Activated naive CD4-positive, alpha-beta T cell treated with anti-CD3 and anti-CD28 coated beads, Interleukin-2, amount 10 ng/mL, durations not matched to agents 7 days and 5 days (primary cell): ENCODE measurements at regions not wholly inside any gene's neighbourhood (a gene's known extent, or its start where the extent isn't known, plus 50 kb on each side); places are given as distances from the start of the nearest gene placed in this dataset.

ENCODE experiments used
- CTCF ChIA-PET: fragments of 350-600 bp; sonication (Branson Sonifier 250); formaldehyde crosslinking; loops from one replicate; lab custom pipeline; 2021; ENCODE audit warnings: antibody characterized with exemption; lab: Charles Lee
- DNase-seq: peaks from one replicate; pipeline ENCODE4 v3.0.0-alpha.2; 2020
- H3K27ac Mint-ChIP-seq: one replicate; pipeline ENCODE4 v1.8.0; 2021; ENCODE audit warnings: mild to moderate bottlenecking, moderate library complexity, mixed read lengths
- H3K27me3 Mint-ChIP-seq: one replicate; pipeline ENCODE4 v1.8.0; 2021; ENCODE audit warnings: mild to moderate bottlenecking, mixed read lengths
- H3K36me3 Mint-ChIP-seq: one replicate; pipeline ENCODE4 v1.8.0; 2021; ENCODE audit warnings: mixed read lengths
- H3K4me1 Mint-ChIP-seq: one replicate; pipeline ENCODE4 v1.8.0; 2021; ENCODE audit warnings: mixed read lengths
- H3K4me3 Mint-ChIP-seq: one replicate; pipeline ENCODE4 v1.8.0; 2021; ENCODE audit warnings: mild to moderate bottlenecking, moderate library complexity, mixed read lengths
- H3K9me3 Mint-ChIP-seq: one replicate; pipeline ENCODE4 v1.8.0; 2021; ENCODE audit warnings: mixed read lengths

- H3K4me3 Mint-ChIP-seq = no peak overlapping the region
- H3K9me3 Mint-ChIP-seq = peaks cover 3% of the 10 kb centered on the region
- no peaks in the 10 kb centered on the region for H3K36me3 Mint-ChIP-seq
- no peak overlapping the region for H3K27ac Mint-ChIP-seq
- CTCF ChIA-PET = no interaction called here
- no peaks in the 10 kb centered on the region for H3K4me1 Mint-ChIP-seq
- DNase-seq = no peak
- no peaks in the 10 kb centered on the region for H3K27me3 Mint-ChIP-seq
Measured at GRCh38 chr3:117107946-117108345, 398.4 kb downstream of the TUSC7 start.

DNA sequence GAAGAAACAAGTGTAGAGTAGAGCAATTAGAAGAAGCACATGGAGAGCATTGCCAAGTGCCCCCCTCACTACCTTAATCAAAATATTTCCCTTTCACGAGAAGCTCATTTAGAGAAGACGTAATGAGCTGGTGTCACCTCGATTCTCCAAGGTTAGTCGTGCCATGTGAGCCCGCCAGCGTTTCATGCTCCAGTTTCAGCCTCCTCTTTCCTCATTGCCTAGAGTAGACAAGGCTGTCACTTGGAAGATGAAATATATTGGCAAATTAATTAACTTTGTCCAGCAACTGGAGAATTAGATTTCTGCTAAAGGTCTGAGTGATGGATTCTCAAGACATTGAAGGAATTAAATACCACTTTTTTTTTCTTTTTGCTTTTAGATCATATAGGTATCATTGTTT is 399.6 kb downstream of the TUSC7 start:
- H3K4me3 Mint-ChIP-seq = no peak overlapping the region
- no peak overlapping the region for H3K27ac Mint-ChIP-seq
- H3K9me3 Mint-ChIP-seq = peaks cover 3% of the 10 kb centered on the region
- no peaks in the 10 kb centered on the region for H3K36me3 Mint-ChIP-seq
- no peaks in the 10 kb centered on the region for H3K4me1 Mint-ChIP-seq
- no peaks in the 10 kb centered on the region for H3K27me3 Mint-ChIP-seq
- CTCF ChIA-PET = no interaction called here
- no peak for DNase-seq

GRCh38 chr3:117114517-117115265 is 405.1 kb downstream of the TUSC7 start:
- Mint-ChIP-seq H3K27me3 (no peaks in the 10 kb centered on the region), H3K4me3 (no peak overlapping the region), H3K9me3 (peaks cover 2% of the 10 kb centered on the region), H3K4me1 (no peaks in the 10 kb centered on the region), H3K36me3 (no peaks in the 10 kb centered on the region), H3K27ac (no peak overlapping the region)
- CTCF ChIA-PET = no interaction called here
- DNase-seq = no peak

- no peaks in the 10 kb centered on the region for H3K4me1 Mint-ChIP-seq
- peaks cover 2% of the 10 kb centered on the region for H3K9me3 Mint-ChIP-seq
- DNase-seq = no peak
- no peaks in the 10 kb centered on the region for H3K36me3 Mint-ChIP-seq
- H3K27me3 Mint-ChIP-seq = no peaks in the 10 kb centered on the region
- no peak overlapping the region for H3K27ac Mint-ChIP-seq
- CTCF ChIA-PET = no interaction called here
- no peak overlapping the region for H3K4me3 Mint-ChIP-seq
Measured at GRCh38 chr3:117117188-117117936, 407.8 kb downstream of the TUSC7 start.

DNA sequence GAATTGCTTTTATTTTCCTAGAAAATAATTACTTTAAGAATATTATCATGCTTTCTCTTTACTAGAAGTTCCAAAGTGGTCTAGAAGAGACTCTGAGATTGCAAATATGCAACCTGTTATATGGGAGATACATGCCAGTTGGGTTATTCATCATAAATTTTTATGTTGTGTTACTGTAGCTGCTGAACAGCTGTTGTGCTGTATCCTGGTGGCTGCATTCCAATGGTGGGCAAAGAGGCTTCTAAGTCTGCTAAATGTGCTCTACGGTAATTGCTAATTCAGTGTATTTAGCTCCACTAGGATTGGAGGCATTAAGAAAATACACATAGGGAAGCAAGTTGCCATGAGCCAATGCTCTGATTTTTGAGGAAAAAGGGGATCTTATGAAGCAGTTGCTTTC is 409.0 kb downstream of the TUSC7 start:
- H3K9me3 Mint-ChIP-seq = no peaks in the 10 kb centered on the region
- H3K27me3 Mint-ChIP-seq = no peaks in the 10 kb centered on the region
- no peaks in the 10 kb centered on the region for H3K36me3 Mint-ChIP-seq
- CTCF ChIA-PET = no interaction called here
- H3K4me1 Mint-ChIP-seq = no peaks in the 10 kb centered on the region
- H3K27ac Mint-ChIP-seq = no peak overlapping the region
- no peak overlapping the region for H3K4me3 Mint-ChIP-seq
- no peak for DNase-seq

- CTCF ChIA-PET = no interaction called here
- Mint-ChIP-seq H3K36me3 (no peaks in the 10 kb centered on the region), H3K4me3 (no peak overlapping the region), H3K27ac (no peak overlapping the region), H3K9me3 (no peaks in the 10 kb centered on the region), H3K4me1 (no peaks in the 10 kb centered on the region), H3K27me3 (no peaks in the 10 kb centered on the region)
- no peak for DNase-seq
Measured at GRCh38 chr3:117120014-117120413, 410.4 kb downstream of the TUSC7 start.

- CTCF ChIA-PET = no interaction called here
Measured at GRCh38 chr3:117122609-117123008, 413.0 kb downstream of the TUSC7 start.

GRCh38 chr3:117126460-117126859 is 416.9 kb downstream of the TUSC7 start:
- Mint-ChIP-seq H3K9me3 (no peaks in the 10 kb centered on the region), H3K27ac (no peak overlapping the region), H3K4me3 (no peak overlapping the region), H3K27me3 (no peaks in the 10 kb centered on the region), H3K4me1 (no peaks in the 10 kb centered on the region), H3K36me3 (no peaks in the 10 kb centered on the region)
- DNase-seq = no peak
- CTCF ChIA-PET = no interaction called here

More at GRCh38 chr3:117122609-117123008, 413.0 kb downstream of the TUSC7 start:
- no peak for DNase-seq
- no peaks in the 10 kb centered on the region for H3K4me1 Mint-ChIP-seq
- H3K36me3 Mint-ChIP-seq = no peaks in the 10 kb centered on the region
- H3K9me3 Mint-ChIP-seq = no peaks in the 10 kb centered on the region
- no peaks in the 10 kb centered on the region for H3K27me3 Mint-ChIP-seq
- H3K4me3 Mint-ChIP-seq = no peak overlapping the region
- no peak overlapping the region for H3K27ac Mint-ChIP-seq

GRCh38 chr3:117126946-117127546 is 417.5 kb downstream of the TUSC7 start:
- no peak overlapping the region for H3K4me3 Mint-ChIP-seq
- H3K4me1 Mint-ChIP-seq = no peaks in the 10 kb centered on the region
- H3K27me3 Mint-ChIP-seq = no peaks in the 10 kb centered on the region
- CTCF ChIA-PET = no interaction called here
- no peaks in the 10 kb centered on the region for H3K9me3 Mint-ChIP-seq
- H3K27ac Mint-ChIP-seq = no peak overlapping the region
- DNase-seq = no peak
- H3K36me3 Mint-ChIP-seq = no peaks in the 10 kb centered on the region

- Mint-ChIP-seq H3K4me3 (no peak overlapping the region), H3K27me3 (no peaks in the 10 kb centered on the region), H3K9me3 (no peaks in the 10 kb centered on the region), H3K36me3 (no peaks in the 10 kb centered on the region), H3K4me1 (no peaks in the 10 kb centered on the region), H3K27ac (no peak overlapping the region)
- CTCF ChIA-PET = no interaction called here
- DNase-seq = no peak
Measured at GRCh38 chr3:117128133-117128532, 418.6 kb downstream of the TUSC7 start.

- no peaks in the 10 kb centered on the region for H3K4me1 Mint-ChIP-seq
- CTCF ChIA-PET = no interaction called here
- no peaks in the 10 kb centered on the region for H3K36me3 Mint-ChIP-seq
- no peak overlapping the region for H3K27ac Mint-ChIP-seq
- no peaks in the 10 kb centered on the region for H3K27me3 Mint-ChIP-seq
- DNase-seq = no peak
- no peaks in the 10 kb centered on the region for H3K9me3 Mint-ChIP-seq
- no peak overlapping the region for H3K4me3 Mint-ChIP-seq
Measured at GRCh38 chr3:117128872-117129271, 419.3 kb downstream of the TUSC7 start.

DNA sequence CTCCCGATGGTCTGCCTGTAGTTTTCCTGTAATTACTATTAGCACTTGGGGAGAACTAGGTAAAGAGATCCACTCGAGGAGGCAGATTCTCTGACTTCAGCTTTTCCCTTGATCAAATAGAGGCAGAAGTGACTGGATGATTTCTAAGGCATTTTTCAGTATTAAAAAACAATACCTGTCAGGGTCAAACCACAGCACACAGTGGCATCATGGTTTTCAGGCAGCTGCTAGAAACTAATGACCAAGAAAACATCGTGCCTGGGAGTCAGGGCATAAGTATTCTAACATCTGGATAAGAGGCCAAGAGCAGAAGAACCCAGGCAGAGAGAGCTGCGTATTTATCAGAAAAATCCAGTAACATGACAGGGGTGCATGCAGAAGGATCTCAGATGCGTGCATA is 419.9 kb downstream of the TUSC7 start:
- CTCF ChIA-PET = no interaction called here
- H3K36me3 Mint-ChIP-seq = no peaks in the 10 kb centered on the region
- H3K27me3 Mint-ChIP-seq = no peaks in the 10 kb centered on the region
- no peaks in the 10 kb centered on the region for H3K4me1 Mint-ChIP-seq
- no peak overlapping the region for H3K4me3 Mint-ChIP-seq
- DNase-seq = no peak
- H3K9me3 Mint-ChIP-seq = no peaks in the 10 kb centered on the region
- no peak overlapping the region for H3K27ac Mint-ChIP-seq

DNA sequence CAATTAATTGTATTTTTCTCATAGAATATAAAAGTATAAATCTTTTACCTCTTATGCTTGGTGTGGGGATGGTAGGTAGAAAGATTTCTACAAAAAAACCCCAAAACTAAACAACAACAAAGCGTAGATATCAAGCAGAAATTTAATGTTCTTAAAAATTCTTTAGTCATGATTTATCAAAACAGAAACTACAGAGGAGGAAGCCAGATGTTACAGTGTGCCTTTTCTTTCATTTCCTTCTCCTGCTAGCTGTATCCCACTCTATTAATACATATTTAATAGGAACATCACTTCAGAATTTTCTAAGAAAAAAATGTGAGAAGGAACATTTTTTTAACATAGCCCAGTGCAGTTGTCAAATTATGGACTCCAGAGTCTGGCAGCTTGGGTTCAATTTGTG is 420.6 kb downstream of the TUSC7 start:
- CTCF ChIA-PET = no interaction called here
- Mint-ChIP-seq H3K4me1 (no peaks in the 10 kb centered on the region), H3K36me3 (no peaks in the 10 kb centered on the region), H3K4me3 (no peak overlapping the region), H3K9me3 (no peaks in the 10 kb centered on the region), H3K27me3 (no peaks in the 10 kb centered on the region), H3K27ac (no peak overlapping the region)
- no peak for DNase-seq

- CTCF ChIA-PET = no interaction called here
- Mint-ChIP-seq H3K9me3 (no peaks in the 10 kb centered on the region), H3K4me3 (no peak overlapping the region), H3K36me3 (no peaks in the 10 kb centered on the region), H3K27ac (no peak overlapping the region), H3K4me1 (no peaks in the 10 kb centered on the region), H3K27me3 (no peaks in the 10 kb centered on the region)
- no peak for DNase-seq
Measured at GRCh38 chr3:117131259-117131658, 421.7 kb downstream of the TUSC7 start.

DNA sequence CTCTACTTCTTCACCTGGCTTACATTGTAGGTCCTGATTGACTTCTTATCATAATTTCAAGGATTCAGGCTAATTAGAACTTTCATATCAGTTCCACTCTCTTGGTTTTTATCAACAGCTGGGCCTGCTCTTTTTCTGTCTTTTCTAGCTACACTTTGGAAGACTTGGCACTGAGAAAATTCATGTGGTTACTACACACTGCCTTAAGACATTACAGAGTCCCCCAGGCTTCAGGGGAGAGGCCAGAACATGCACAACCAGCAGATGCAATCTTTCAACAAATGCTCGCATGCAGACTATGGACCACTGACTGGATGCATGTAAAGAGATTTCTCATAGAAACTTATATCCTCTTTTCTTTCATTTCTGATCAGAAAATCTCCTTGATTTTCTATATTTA is 423.5 kb downstream of the TUSC7 start:
- Mint-ChIP-seq H3K27ac (no peak overlapping the region), H3K27me3 (no peaks in the 10 kb centered on the region), H3K4me1 (no peaks in the 10 kb centered on the region), H3K36me3 (no peaks in the 10 kb centered on the region), H3K9me3 (no peaks in the 10 kb centered on the region), H3K4me3 (no peak overlapping the region)
- no peak for DNase-seq
- CTCF ChIA-PET = no interaction called here
